OCI-M1 (cell line): ENCODE measurements at regions not wholly inside any gene's neighbourhood (a gene's known extent, or its start where the extent isn't known, plus 50 kb on each side); places are given as distances from the start of the nearest gene placed in this dataset.

Experiments
- DNase-seq: peaks from one replicate; lab custom pipeline; 2025; lab: John Stamatoyannopoulos, UW

DNA sequence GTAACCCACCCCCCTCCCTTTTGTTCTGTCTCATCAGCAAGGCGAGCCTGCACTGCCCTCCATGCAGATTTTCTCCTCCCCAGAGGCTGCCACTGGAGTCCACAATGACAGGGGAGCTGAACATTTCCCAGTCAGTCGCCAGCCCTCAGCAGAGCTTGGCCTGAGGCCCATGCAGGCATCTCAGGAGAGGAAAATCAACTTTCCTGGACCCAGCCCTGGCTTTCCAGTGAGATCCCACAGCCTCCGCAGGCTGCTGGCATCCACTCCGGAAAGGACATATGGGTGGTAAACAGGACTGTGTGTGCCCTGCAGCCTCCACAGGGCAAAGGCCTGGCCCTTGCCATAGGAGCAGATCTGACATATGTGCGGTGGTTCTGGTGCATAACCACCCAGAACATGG, 253.8 kb downstream of the TNS1 start:
- DNase-seq = no peak

DNA sequence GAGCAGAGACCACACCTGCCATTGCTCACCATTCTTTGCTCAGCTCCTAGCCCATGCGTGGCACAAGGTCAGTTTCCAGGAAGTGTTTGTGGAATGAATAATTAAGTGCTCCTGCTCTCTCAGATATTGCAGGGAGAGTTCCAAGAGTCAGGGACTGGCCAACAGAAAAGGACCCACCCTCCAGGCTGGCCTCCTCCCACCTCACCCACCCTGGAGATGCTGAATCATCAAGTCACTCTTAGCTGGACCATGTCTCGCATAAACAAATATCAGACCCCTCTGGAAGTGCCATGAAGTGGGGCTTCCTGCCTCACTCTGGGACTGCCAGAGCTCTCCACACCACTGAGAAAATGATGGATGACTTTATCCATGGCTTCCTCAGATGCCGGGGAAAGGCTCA, 256.0 kb downstream of the TNS1 start:
- DNase-seq = no peak

DNA sequence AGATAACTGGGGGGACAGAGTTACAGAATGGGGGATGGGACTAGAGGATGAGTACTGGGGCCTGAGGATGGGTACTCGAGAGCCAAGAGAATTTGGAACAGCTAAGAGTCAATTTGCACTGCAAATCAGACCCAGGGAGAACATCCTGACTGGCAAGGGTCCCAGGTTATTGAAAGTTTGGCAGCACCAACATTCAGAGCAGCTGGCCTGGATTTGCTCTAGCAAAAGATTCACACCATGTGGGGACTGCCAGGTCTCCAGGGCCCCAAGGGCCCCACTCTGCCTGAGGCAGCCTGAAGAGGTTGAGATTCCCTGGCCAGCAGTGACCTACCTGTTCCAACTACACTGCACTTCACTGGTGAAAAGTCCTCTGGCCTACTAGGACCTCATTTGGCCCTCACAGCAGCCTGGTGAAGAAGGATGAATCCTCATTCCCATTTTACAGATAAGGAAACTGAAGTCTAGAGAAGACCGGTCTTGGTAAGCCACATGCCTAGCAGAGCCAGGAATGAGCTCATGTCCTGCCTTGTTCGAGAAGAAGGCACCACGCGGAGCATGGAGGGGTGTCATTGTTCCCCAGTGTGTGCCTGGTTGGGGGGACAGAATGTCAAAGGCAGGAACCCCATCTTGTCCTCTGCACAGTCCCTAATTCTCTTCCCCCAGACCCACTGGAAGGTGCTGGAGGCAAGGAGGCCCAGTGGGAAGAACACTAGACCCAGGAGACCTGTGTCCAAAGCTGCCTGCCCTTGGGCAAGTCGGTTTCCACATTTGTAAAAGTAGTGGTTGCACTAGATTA, 258.6 kb downstream of the TNS1 start:
- DNase-seq = no peak

DNA sequence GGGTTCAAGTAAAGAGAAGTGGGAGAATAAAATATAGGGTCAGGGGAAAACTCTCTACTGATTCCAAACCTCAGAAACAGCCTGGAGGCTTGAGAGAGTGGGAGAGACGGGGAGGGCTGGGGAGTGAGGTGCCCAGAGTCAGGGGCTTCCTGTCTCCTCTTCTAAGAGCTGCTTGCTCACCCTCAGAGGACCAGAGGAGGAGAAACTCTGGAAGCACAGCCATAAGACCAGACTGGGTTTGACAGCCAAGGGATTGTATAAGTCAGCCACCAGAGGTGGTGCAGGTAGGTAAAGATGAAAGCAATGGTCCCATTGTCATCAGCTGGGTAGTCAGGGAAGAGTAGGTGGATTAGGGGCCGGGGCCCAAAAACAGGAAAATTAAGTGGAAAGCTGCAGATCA, 259.4 kb downstream of the TNS1 start:
- no peak for DNase-seq

DNA sequence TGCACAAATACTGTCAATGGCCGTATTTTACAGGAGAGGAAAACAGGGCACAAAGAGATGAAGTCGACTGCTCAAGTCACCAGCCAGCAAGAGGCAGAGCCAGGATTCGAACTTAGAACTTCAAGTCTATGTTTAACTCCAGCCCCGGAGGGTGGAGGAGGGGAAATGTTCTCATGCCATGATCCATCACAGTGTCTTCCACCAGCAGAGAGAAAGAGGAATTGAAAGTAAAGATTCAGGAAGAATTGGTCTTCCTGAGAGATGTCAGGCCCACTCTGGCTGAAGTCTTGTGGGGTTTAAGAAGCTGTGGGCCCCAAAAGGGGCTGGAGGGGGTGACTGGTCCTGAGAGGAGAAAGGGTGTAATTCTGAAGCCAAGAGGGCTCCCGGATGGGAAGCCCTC, 260.0 kb downstream of the TNS1 start:
- DNase-seq = no peak

DNA sequence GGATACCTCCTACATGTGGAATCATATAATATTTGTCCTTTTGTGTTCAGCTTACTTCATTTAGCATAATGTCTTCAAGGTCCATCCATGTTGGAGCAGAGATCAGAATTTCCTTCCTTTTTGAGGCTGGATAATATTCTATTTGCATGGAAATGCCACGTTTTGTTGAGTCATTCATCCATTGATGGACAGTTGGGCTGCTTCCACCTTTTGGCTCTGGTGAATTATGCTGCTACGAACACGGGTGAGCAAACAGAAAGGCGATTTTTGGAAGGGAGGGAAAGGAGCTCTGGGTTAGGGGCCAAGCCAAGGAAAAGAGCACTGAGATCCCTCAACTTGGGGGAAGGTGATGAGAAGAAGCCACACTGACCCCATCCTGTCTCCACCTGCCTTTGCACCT, 260.5 kb downstream of the TNS1 start:
- no peak for DNase-seq

DNA sequence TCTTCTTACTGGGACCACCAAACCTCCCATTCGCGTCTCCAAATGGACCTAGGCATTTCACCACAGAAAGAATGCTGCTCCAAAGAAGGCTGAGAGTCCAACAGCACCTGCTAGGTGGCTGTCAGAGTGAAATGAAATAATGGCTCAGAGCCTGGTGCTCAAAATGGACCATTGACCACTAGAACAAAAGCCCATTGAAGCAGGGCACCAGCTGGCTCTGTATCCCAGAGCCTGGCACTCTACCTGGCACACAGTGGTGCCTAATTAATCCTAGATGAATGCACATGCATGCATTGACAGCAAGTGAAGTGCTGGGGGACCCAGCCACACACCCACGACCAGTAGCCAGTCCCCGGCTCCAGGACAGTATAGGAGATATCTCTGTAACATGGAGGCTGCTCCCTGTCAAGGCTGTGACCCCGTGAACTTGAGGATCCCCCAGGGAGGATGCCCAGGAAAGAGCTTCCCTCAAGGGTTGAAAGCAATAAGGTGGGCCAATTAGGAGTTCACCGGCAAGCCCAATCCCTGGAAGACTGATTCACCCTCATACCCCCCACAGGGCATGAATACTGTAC, 261.3 kb downstream of the TNS1 start:
- no peak for DNase-seq

DNA sequence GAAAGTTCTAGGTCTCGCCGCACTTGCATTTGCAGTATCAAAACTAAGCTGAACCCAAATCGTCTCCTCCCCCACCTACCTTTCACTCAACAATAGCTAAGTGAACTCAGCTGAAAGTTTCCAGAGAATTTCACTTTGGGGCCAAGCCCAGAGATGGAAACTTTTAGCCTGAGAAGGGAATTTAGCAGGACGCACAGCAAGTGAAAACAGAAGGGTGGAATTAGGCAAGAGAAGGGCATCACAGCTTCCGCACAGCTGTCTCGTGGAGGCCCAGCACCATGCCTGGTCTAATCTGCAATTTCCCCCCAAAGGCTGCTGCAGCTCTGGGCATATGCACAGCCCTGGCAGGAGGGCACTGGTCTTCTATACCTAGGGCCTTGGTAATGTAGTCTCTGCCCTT, 262.0 kb downstream of the TNS1 start:
- DNase-seq = no peak

DNA sequence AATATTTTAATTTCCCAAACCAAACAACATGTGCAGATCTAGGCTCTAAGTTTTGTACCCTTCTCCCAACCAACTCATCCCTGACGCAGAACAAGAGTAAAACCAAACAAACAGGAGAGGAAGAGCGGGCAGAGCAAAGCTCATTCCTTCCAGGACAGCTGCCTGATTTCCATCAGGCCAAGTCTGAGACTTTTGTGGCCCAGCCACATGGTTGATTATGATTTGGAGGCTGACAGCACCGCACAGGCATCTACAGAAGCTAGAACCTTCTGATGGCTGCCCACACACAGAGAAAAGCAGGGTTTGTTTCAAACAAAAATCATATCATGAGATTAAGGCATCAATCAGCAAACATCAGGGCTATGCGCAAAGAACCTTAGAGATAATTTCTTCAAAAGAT, 262.6 kb downstream of the TNS1 start:
- no peak for DNase-seq

DNA sequence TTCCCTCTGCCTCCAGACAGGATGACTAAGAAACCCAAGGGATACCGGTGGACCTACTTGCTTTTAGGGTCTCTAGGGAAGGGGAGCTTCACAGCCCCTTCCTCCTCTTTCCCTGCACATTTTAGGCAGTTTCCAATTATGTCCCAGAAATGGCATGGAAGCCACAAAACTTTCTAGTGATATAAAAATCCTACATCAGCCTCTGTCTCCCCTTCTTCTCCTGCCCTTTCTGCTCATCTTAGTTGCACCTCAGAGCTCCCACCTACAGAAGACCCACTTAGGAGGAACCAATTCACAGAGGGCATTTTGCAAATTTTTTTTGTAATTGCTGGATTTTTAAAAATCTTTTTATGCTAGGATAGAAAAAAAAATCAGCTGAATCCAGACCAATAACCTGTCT, 263.1 kb downstream of the TNS1 start:
- DNase-seq = no peak

DNA sequence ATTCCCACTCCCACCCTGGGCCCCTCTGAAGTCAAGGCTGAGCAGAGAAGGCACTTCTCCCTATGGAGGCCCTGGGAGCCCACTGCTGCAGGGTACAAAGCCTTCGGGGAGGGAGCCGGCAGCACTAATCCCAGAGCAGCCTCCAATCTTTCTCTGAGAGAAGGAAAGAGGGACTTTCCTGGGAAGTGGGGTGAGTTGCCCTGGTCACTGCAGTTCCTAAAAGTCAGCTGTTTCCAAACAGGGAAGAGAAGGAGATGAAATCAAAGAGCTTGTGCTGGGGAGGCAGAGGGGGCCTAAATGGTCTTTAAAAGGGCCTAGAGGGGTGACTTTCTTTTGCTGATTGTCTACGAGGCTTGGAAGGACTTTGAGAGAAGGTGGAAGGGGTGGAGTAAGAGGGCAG, 264.7 kb downstream of the TNS1 start:
- DNase-seq = no peak

DNA sequence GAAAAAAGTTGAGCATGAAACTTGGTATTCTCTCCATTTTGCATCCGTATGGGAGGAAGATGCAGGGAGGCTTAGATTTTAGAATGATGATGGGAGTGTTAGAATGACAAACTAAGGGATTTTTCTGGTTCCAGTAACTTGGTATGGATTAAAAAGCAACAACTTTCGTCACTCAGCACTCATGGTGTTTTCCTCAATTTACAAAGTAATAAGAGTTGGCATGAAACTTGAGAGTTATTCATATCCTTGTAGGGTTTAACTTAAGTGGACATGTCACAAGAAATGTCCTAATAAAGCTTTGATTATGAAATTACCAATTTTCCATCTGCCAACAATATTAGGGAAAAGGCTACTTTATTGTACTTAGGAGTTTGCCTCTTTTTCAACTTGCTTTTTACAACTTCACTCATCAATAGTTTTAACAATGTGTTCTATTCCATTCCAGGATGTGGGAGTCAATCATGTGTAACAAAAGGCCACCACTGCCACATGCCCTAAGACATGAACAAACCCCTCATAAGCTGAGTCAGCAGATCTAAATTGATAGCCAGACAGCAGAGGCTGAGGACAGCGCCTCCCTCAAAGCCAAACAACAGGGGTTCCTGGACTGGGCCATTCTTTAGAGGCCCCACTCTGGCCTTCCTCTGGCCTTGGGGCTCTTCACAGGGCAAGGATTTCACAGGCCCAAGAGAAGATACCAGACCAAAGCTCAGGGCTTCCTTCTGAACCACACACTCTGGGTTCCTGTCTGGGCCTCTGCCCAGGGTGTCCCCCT, 265.8 kb downstream of the TNS1 start:
- peak; percentile 38 for DNase-seq

DNA sequence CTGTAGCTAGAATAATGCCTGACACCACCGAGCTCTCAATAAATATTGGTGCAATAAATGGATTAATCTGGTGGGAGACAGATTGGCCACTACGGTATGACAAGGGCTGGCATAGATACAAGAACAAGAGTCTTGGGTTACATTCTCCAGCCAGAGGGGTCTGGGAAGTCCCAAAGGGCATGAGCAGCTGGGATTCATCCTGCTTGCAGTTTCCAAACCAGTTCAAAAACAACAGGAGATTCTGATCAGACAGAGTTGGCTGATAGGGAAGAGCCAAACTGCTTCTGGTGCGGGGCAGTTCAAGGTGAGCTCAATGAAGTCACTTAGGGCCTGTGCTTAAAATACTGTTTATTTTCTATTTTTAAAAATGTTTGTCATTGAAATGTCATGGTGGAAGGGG, 266.9 kb downstream of the TNS1 start:
- no peak for DNase-seq

DNA sequence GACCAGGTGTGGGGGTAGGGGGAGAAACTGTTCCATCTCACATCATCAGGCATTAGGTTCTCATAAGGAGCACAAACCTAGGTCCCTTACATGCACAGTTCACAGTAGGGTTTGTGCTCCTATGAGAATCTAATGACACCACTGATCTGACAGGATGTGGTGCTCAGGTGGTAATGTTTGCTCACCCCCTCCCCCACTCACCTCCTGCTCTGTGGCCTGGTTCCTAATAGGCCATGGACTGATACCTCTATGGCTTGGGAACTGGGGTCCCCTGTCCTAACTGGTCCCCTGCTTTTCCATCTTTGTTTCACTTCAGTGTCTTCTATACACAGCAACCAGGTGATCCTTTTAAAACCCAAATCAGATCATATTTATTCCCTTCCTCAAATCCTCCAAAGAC, 267.8 kb downstream of the TNS1 start:
- no peak for DNase-seq

DNA sequence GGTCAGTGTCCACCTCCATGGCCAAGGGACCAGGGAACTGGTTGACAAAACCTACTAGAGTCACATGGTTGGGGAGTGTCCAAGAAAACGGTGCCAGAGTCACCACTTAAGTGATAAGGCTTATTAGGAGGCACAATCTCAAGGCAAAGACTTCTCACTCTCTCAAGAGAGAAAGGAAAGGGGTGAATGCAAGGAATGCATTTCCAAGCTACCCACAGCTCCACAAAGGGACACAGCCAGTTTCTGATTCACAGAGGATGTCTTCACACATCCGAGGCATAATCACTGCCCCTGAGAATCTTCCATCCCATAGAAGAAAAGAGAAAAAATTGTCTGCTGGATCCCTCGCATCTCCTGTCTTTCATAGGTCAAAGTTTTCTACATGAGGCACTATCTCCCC, 269.3 kb downstream of the TNS1 start:
- peak; percentile 3 for DNase-seq

DNA sequence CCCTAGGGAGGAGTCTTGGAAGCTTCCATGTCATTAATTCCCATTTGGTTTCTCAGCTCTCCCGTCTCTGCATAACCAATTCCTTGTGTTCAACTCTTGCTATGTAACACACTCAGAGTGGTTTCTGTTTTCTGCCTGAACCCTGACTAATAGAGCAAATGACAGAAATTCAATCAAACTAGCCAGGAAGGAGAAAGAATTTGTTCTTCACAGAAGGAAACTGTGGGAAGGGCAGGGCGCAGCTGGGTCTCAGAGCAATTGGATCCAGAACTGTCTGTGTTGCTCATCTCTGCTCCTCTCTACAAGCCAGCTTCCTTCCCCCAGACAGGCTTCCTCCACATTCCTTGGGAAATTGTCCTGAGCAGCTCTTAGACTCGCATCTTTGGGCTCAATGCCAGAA, 269.8 kb downstream of the TNS1 start:
- DNase-seq = no peak

DNA sequence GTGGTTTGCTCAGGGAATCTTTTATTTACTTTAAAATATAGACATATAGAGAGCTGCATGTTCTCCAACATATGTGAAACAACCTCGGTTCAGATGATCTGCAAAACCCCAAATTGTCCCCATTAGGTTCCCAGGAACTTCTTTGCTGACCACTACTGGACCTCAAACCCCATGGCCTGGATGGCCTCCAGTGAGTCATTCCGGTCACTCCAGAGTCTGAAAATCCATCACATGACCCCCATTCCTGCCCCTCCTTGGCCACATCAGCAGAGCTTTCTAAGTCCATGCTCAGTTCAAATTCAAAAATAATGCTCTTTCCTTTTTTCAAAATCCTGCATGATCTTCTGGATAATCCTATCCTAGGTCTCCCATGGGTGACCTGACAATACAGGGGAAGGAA, 271.0 kb downstream of the TNS1 start:
- DNase-seq = no peak

DNA sequence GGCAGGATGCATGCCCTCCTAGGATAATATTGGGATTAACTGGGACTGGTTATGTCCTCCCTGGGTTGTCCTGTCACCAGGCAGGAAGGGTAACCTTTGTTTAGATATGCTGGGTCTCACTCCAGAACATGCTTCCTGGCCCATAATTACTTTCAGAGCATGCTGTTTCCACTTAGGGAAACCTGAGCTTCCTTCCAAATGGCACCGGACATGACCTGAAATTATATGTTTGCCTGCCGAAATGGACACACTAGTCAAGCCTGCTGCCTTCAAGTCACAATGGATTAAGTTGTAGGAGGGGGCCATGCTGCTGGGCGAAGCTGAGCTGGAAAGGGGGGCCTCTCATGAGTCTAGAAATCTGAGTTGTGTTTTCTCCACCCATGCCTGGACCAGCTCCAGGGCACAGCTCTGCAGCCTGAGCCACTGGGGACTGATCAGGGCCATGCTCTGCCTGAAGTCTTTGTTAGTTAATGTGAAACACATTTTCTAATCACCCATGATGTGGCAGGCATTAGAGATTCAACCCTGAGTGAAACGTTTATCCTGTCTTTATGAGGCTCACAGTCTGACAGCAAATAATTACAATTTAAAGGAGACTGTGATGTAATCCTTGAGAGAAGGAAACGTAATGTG, 273.3 kb downstream of the TNS1 start:
- no peak for DNase-seq

DNA sequence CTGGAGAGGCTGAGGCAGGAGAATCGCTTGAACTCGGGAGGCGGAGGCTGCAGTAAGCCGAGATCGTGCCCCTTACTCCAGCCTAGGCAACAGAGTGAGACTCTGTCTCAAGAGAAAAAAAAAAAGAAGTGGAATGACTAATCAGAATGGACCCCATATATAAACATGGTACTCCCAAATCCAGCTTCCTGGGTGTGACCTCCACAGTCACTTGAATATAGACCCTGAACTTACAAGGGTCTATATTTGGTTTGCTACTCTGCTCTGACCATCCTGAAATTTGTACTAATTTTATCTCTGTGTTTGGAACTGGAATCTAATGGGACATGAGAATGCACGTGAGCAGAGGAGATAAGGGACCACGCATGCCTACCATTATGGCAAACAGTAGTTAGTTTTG, 275.0 kb downstream of the TNS1 start:
- no peak for DNase-seq

DNA sequence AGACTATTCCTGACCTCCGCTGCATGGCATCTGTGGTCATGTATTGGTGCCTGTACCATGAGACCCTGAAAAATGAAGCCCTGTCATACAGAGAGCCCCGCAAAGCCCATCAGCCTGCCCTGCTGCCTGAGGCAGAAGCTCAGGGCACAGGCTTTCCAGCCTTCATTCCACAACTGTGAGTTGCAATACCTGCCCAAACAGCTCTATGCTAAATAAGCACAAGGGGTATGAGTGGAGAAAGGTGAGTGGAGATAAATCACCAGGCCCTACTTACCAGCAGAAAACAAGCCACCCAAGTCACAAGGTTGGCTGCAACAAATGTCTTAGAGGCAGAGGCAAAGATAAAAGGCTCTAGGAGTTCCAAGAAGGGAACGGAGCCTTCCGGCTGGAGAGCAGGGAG, 277.4 kb downstream of the TNS1 start:
- no peak for DNase-seq

DNA sequence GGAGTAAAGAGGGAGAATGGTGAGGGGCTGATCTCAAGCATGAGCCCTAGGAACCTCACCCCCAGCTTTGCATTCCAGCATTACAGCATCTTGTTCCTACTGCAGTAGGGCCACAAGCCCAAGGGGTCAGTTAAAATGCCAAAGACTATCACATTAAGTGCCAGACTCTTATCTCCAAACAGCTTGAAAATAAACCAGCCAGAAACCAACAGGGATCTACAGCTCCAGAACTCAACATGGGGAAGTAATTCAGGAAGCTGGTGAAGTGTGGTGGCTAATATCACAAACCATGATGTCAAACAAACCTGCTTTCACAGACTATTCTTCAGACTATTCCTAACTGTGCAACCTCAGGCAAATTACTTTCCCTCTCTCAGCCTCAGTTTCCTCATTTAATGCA, 278.3 kb downstream of the TNS1 start:
- DNase-seq = no peak

DNA sequence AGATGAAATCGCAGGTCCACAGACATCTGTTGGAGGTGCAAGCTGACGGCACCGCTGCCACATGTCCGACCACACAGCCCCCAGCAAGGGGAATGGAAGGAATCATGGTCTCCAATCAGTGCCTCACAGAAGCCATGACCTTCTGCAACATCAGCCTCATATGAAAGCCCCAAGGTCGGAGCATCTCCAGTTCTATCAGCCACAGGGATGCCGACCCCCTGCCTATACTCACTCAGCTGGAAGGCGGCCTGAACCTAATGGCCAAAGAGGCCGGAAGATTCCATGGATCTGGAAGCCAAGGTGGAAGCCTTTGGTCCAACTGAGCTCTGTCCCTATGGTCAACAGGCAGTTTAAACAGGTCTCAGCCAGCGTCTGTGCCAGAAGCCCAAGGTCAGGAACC, 278.8 kb downstream of the TNS1 start:
- DNase-seq = no peak

DNA sequence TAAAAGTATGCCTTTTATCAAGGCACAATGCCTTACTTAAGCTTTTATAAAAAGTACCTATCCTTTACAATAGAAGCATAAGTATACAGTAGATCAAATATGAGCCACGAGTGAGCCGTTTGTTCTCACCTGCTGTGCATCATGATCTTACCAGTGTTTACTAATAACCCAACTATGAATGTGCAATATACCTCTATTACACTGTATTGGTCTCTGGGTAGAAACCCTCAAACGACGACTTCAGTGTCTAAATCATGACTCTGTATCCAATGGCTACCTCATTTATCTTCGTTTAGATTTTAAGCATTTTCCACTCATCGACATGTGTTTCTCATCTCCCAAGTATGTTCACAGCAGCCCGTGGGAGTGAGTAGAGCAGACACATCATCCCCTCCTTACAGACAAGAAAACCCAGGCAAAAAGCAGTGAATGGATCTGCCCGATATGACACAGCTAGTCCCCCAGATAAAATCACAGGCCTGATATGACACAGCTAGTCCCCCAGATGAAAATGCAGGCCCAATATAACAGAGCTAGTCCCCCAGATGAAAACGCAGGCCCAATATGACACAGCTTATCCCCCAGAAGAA, 279.8 kb downstream of the TNS1 start:
- no peak for DNase-seq
